Neural cell (in vitro differentiated cells): ENCODE measurements at regions not wholly inside any gene's neighbourhood (a gene's known extent, or its start where the extent isn't known, plus 50 kb on each side); places are given as distances from the start of the nearest gene placed in this dataset.

Experiments used
- H2AFZ ChIP-seq: fragments of 200-600, 300-800 bp; sonication (generic), shearing (Covaris generic); 2 replicates; pipeline ENCODE4 v1.6.0; 2014; ENCODE audit warnings: low read depth, mild to moderate bottlenecking, antibody characterized with exemption, low read length, moderate library complexity
- H3F3A ChIP-seq: fragments of 200-600 bp; shearing (Covaris generic); 2 replicates; pipeline ENCODE4 v1.6.1; 2016; ENCODE audit warnings: mild to moderate bottlenecking, moderate library complexity, mixed read lengths, antibody characterized with exemption, low read length; ENCODE audit not compliant: insufficient read depth, poor library complexity, severe bottlenecking
- H3K27ac ChIP-seq: fragments of 200-600, 300-800 bp; sonication (generic), shearing (Covaris generic); 2 replicates; pipeline ENCODE4 v1.5.1; 2014; ENCODE audit warnings: mild to moderate bottlenecking, low read length, moderate library complexity
- H3K27me3 ChIP-seq: fragments of 300-800, 200-600 bp; sonication (generic), shearing (Covaris generic); 2 replicates; pipeline ENCODE4 v1.6.0; 2014; ENCODE audit warnings: mild to moderate bottlenecking, low read depth, low read length, moderate library complexity; ENCODE audit not compliant: insufficient read depth
- H3K36me3 ChIP-seq: fragments of 300-800, 200-600 bp; sonication (generic), shearing (Covaris generic); 2 replicates; pipeline ENCODE4 v1.5.1; 2014; ENCODE audit warnings: mild to moderate bottlenecking, antibody characterized with exemption, low read length, moderate library complexity; ENCODE audit not compliant: insufficient read depth
- H3K4me2 ChIP-seq: fragments of 300-800, 200-600 bp; sonication (generic), shearing (Covaris generic); 2 replicates; pipeline ENCODE4 v1.6.0; 2014; ENCODE audit warnings: mild to moderate bottlenecking, low read length
- H3K4me3 ChIP-seq: fragments of 300-800, 200-600 bp; sonication (generic), shearing (Covaris generic); 2 replicates; pipeline ENCODE4 v1.5.1; 2014; ENCODE audit warnings: mild to moderate bottlenecking, low read length, moderate library complexity
- H3K79me2 ChIP-seq: fragments of 200-600 bp; shearing (Covaris generic); replicated peaks from 2 replicates; pipeline ENCODE4 v1.6.0; 2014; ENCODE audit warnings: mild to moderate bottlenecking, low read length, moderate library complexity; ENCODE audit not compliant: insufficient read depth
- H3K9ac ChIP-seq: fragments of 300-800, 200-600 bp; sonication (generic), shearing (Covaris generic); 2 replicates; pipeline ENCODE4 v1.6.1; 2016; ENCODE audit warnings: mild to moderate bottlenecking, low read length, mixed read lengths
- H3K9me2 ChIP-seq: fragments of 200-600 bp; shearing (Covaris generic); 2 replicates; pipeline ENCODE4 v1.6.1; 2016; ENCODE audit warnings: mild to moderate bottlenecking, low read length, mixed read lengths; ENCODE audit not compliant: insufficient read depth
- H3K9me3 ChIP-seq: fragments of 200-600, 300-800 bp; sonication (generic), shearing (Covaris generic); 2 replicates; pipeline ENCODE4 v1.6.1; 2016; ENCODE audit warnings: mild to moderate bottlenecking, mixed run types, low read length, moderate library complexity, mixed read lengths
- H4K20me1 ChIP-seq: fragments of 200-600 bp; shearing (Covaris generic); 2 replicates; pipeline ENCODE4 v1.6.1; 2016; ENCODE audit warnings: mild to moderate bottlenecking, mixed run types; ENCODE audit not compliant: insufficient read depth
- EZH2 ChIP-seq: fragments of 200-600, 300-800 bp; shearing (Covaris generic), sonication (generic); IDR thresholded peaks from 2 replicates; pipeline ENCODE4 v1.6.1; 2014; ENCODE audit warnings: antibody characterized with exemption, low read length, borderline replicate concordance, mild to moderate bottlenecking; ENCODE audit not compliant: insufficient read depth, poor library complexity, severe bottlenecking
- MXI1 ChIP-seq: fragments of 450-650 bp; conservative IDR thresholded peaks from 2 replicates; pipeline ENCODE4 v1.6.1; 2014; ENCODE audit warnings: antibody characterized with exemption, mild to moderate bottlenecking; ENCODE audit not compliant: poor library complexity, severe bottlenecking
- TAF1 ChIP-seq: IDR thresholded peaks from 2 replicates; pipeline ENCODE4 v1.6.1; 2012; ENCODE audit warnings: low read depth
- TF ChIP-seq, protein P1 (sequence below): fragments of 450-650 bp; IDR thresholded peaks from 2 replicates; pipeline ENCODE4 v1.5.1; 2014; ENCODE audit warnings: antibody characterized with exemption, mild to moderate bottlenecking, moderate library complexity; ENCODE audit not compliant: poor library complexity, severe bottlenecking
- TF ChIP-seq, protein P2 (sequence below): IDR thresholded peaks from 2 replicates; pipeline ENCODE4 v1.6.1; 2012; ENCODE audit warnings: borderline replicate concordance

DNA sequence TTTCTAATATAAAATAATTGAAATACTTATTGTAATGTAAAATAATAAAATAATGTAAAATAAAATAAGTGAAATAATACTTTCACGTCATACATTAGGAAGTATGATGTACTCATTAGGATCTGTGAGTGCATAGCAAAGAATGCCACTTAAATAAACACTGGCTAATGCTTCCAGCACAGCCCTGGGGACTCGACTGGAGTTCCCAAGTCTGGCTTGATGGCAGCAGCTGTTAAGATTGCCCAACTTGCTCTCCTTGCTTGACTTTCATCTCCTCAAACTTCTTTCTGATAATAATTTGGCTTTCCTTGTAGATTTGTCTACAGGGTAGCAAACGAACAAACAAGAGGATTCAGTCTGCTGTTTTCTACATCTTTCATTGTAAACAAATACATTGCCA lies 191.9 kb downstream of the COG6 start:
- Histone ChIP-seq H3K36me3 (no peaks in the 10 kb centered on the region), H2AFZ (no peak overlapping the region), H3K4me2 (no peak overlapping the region), H4K20me1 (no peaks in the 10 kb centered on the region), H3K79me2 (no peaks in the 10 kb centered on the region), H3K9me2 (no peaks in the 10 kb centered on the region), H3K27ac (no peak overlapping the region), H3K9me3 (no peaks in the 10 kb centered on the region), H3K27me3 (no peaks in the 10 kb centered on the region), H3K4me3 (no peak overlapping the region), H3F3A (no peaks in the 10 kb centered on the region), H3K9ac (no peak overlapping the region)
- TF ChIP-seq MXI1: no peak

DNA sequence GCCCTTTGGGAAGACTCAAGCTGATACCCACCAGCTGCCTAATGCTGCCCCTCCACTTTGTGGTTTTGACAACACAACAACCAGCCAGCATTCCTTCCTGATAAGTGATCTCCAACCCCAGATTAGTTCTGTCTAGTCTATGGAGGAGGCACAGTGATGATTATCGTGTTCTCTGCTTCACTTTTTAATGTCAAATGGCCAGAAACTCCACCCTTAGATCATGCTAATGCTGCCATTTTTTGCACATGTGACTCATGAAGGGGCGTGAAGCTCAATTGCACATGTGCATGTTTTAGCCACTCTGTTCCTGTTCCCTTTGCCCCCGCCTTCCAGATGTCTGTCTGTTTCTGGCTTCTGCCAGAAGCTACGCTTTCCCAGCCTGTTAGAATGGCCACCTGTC lies 199.8 kb downstream of the COG6 start:
- H2AFZ ChIP-seq: no peak overlapping the region

DNA sequence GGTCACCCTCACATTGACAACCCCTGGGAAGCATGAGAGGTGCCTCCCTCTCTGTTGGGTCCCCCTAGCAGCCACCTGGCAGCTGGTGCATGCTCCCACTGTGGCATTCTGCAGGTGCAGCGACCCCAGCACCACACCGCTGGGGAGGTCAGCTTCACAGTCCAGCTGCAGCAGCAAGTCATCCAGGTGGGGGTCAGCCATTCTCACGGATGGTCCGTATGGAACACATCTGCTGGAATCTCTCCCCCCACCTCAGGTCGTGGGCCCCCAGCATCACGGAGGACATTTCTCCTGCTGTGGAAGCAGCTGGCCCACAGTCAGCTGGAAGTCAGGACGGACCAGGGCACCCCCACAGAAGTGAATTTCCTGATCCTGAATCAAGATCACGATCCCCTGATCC lies 201.3 kb downstream of the COG6 start:
- Histone ChIP-seq H3K36me3 (no peaks in the 10 kb centered on the region), H3K27me3 (no peaks in the 10 kb centered on the region), H3K9me3 (no peaks in the 10 kb centered on the region), H4K20me1 (no peaks in the 10 kb centered on the region), H3K4me2 (no peak overlapping the region), H3K27ac (no peak overlapping the region), H3K9ac (no peak overlapping the region), H2AFZ (no peak overlapping the region), H3K4me3 (no peak overlapping the region), H3K9me2 (no peaks in the 10 kb centered on the region), H3F3A (no peaks in the 10 kb centered on the region), H3K79me2 (no peaks in the 10 kb centered on the region)
- TF ChIP-seq, protein P1, sequence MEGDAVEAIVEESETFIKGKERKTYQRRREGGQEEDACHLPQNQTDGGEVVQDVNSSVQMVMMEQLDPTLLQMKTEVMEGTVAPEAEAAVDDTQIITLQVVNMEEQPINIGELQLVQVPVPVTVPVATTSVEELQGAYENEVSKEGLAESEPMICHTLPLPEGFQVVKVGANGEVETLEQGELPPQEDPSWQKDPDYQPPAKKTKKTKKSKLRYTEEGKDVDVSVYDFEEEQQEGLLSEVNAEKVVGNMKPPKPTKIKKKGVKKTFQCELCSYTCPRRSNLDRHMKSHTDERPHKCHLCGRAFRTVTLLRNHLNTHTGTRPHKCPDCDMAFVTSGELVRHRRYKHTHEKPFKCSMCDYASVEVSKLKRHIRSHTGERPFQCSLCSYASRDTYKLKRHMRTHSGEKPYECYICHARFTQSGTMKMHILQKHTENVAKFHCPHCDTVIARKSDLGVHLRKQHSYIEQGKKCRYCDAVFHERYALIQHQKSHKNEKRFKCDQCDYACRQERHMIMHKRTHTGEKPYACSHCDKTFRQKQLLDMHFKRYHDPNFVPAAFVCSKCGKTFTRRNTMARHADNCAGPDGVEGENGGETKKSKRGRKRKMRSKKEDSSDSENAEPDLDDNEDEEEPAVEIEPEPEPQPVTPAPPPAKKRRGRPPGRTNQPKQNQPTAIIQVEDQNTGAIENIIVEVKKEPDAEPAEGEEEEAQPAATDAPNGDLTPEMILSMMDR: no peak
- TF ChIP-seq TAF1 (no peak), EZH2 (no peak)

More for the DNA sequence above, 199.8 kb downstream of the COG6 start:
- Histone ChIP-seq H4K20me1 (no peaks in the 10 kb centered on the region), H3K9me3 (no peaks in the 10 kb centered on the region), H3K4me3 (no peak overlapping the region), H3K9ac (no peak overlapping the region), H3K27ac (no peak overlapping the region), H3K79me2 (no peaks in the 10 kb centered on the region), H3K36me3 (no peaks in the 10 kb centered on the region), H3K9me2 (no peaks in the 10 kb centered on the region), H3K4me2 (no peak overlapping the region), H3F3A (no peaks in the 10 kb centered on the region), H3K27me3 (no peaks in the 10 kb centered on the region)
- TF ChIP-seq, protein P2, sequence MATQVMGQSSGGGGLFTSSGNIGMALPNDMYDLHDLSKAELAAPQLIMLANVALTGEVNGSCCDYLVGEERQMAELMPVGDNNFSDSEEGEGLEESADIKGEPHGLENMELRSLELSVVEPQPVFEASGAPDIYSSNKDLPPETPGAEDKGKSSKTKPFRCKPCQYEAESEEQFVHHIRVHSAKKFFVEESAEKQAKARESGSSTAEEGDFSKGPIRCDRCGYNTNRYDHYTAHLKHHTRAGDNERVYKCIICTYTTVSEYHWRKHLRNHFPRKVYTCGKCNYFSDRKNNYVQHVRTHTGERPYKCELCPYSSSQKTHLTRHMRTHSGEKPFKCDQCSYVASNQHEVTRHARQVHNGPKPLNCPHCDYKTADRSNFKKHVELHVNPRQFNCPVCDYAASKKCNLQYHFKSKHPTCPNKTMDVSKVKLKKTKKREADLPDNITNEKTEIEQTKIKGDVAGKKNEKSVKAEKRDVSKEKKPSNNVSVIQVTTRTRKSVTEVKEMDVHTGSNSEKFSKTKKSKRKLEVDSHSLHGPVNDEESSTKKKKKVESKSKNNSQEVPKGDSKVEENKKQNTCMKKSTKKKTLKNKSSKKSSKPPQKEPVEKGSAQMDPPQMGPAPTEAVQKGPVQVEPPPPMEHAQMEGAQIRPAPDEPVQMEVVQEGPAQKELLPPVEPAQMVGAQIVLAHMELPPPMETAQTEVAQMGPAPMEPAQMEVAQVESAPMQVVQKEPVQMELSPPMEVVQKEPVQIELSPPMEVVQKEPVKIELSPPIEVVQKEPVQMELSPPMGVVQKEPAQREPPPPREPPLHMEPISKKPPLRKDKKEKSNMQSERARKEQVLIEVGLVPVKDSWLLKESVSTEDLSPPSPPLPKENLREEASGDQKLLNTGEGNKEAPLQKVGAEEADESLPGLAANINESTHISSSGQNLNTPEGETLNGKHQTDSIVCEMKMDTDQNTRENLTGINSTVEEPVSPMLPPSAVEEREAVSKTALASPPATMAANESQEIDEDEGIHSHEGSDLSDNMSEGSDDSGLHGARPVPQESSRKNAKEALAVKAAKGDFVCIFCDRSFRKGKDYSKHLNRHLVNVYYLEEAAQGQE: no peak
